GM18870 (cell line): ENCODE measurements at regions not wholly inside any gene's neighbourhood (a gene's known extent, or its start where the extent isn't known, plus 50 kb on each side); places are given as distances from the start of the nearest gene placed in this dataset.
"Not testable (repeated sequence)": the region's sequence is repeated elsewhere in the genome, so short reads cannot be mapped to it uniquely, and the experiment has no call there.

Experiments
- ATAC-seq: cut with Tn5 transposase; IDR thresholded peaks from one replicate; pipeline ENCODE4 v1.9.1; 2021; ENCODE audit warnings: moderate library complexity; ENCODE audit not compliant: unreplicated experiment

- ATAC-seq: no peak
Observed at GRCh38 chr2:209141818-209142217, 282.0 kb upstream of the MAP2 start.

- ATAC-seq: not testable (repeated sequence)
Observed at GRCh38 chr2:209145220-209145691, 278.6 kb upstream of the MAP2 start.

GRCh38 chr2:209145941-209146681 lies 277.7 kb upstream of the MAP2 start:
- ATAC-seq: no peak

GRCh38 chr2:209146682-209147320 lies 277.0 kb upstream of the MAP2 start:
- no peak for ATAC-seq

GRCh38 chr2:209147981-209148380 lies 275.9 kb upstream of the MAP2 start:
- ATAC-seq: no peak

- no peak for ATAC-seq
Observed at GRCh38 chr2:209160800-209161588, 262.9 kb upstream of the MAP2 start.

- no peak for ATAC-seq
Observed at GRCh38 chr2:209162129-209162528, 261.7 kb upstream of the MAP2 start.

GRCh38 chr2:209181984-209182383 lies 241.9 kb upstream of the MAP2 start:
- ATAC-seq: no peak

- not testable (repeated sequence) for ATAC-seq
Observed at GRCh38 chr2:209186886-209187285, 237.0 kb upstream of the MAP2 start.

GRCh38 chr2:209189893-209190292 lies 234.0 kb upstream of the MAP2 start:
- peak; percentile 51 for ATAC-seq

- ATAC-seq: no peak
Observed at GRCh38 chr2:209191139-209191538, 232.7 kb upstream of the MAP2 start.

GRCh38 chr2:209194717-209195116 lies 229.1 kb upstream of the MAP2 start:
- no peak for ATAC-seq

- peak; percentile 67 for ATAC-seq
Observed at GRCh38 chr2:209208211-209208610, 215.6 kb upstream of the MAP2 start.

- ATAC-seq: no peak
Observed at GRCh38 chr2:209209943-209210342, 213.9 kb upstream of the MAP2 start.

GRCh38 chr2:209230560-209230959 lies 193.3 kb upstream of the MAP2 start:
- no peak for ATAC-seq

- ATAC-seq: no peak
Observed at GRCh38 chr2:209236377-209236776, 187.5 kb upstream of the MAP2 start.

- ATAC-seq: no peak
Observed at GRCh38 chr2:209238765-209239584, 184.9 kb upstream of the MAP2 start.

GRCh38 chr2:209239585-209239938 lies 184.3 kb upstream of the MAP2 start:
- ATAC-seq: no peak

- no peak for ATAC-seq
Observed at GRCh38 chr2:209240204-209240603, 183.6 kb upstream of the MAP2 start.

- ATAC-seq: no peak
Observed at GRCh38 chr2:209253544-209253943, 170.3 kb upstream of the MAP2 start.

- ATAC-seq: no peak
Observed at GRCh38 chr2:209259767-209260166, 164.1 kb upstream of the MAP2 start.
